ENCODE measurements at regions not wholly inside any gene's neighbourhood (a gene's known extent, or its start where the extent isn't known, plus 50 kb on each side); places are given as distances from the start of the nearest gene placed in this dataset.
A peak's percentile ranks its signal among the peaks of the same experiment; 100 is the strongest.

- H3K27ac ChIP-seq = no peak overlapping the region
- TF ChIP-seq CTCF (conservative IDR thresholded peaks at IDR 0.05) = no peak
Observed at GRCh38 chr7:22563621-22564241, 63.7 kb upstream of the STEAP1B start.

GRCh38 chr7:22563032-22563501 is 63.1 kb upstream of the STEAP1B start:
- no peak for TF ChIP-seq CTCF (conservative IDR thresholded peaks at IDR 0.05)
- no peak overlapping the region for H3K27ac ChIP-seq

- H3K27ac ChIP-seq = no peak overlapping the region
- no peak for TF ChIP-seq CTCF (conservative IDR thresholded peaks at IDR 0.05)
Observed at GRCh38 chr7:22561895-22562593, 62.1 kb upstream of the STEAP1B start.

GRCh38 chr7:22561321-22561811 is 61.4 kb upstream of the STEAP1B start:
- H3K27ac ChIP-seq = no peak overlapping the region
- no peak for TF ChIP-seq CTCF (conservative IDR thresholded peaks at IDR 0.05)

GRCh38 chr7:22559829-22560489 is 60.0 kb upstream of the STEAP1B start:
- no peak overlapping the region for H3K27ac ChIP-seq

GRCh38 chr7:22557167-22557566 is 57.2 kb upstream of the STEAP1B start:
- no peak overlapping the region for H3K27ac ChIP-seq
- no peak for TF ChIP-seq CTCF (conservative IDR thresholded peaks at IDR 0.05)

More at GRCh38 chr7:22559829-22560489, 60.0 kb upstream of the STEAP1B start:
- peak; percentile 89 for TF ChIP-seq CTCF (conservative IDR thresholded peaks at IDR 0.05)

GRCh38 chr7:22555476-22555875 is 55.5 kb upstream of the STEAP1B start:
- H3K27ac ChIP-seq = no peak overlapping the region
- TF ChIP-seq CTCF (conservative IDR thresholded peaks at IDR 0.05) = no peak
